Activated CD8-positive, alpha-beta memory T cell treated with anti-CD3 and anti-CD28 coated beads, Interleukin-2, amount 50 U/mL, for 24 hours (primary cell): ENCODE measurements at regions not wholly inside any gene's neighbourhood (a gene's known extent, or its start where the extent isn't known, plus 50 kb on each side); places are given as distances from the start of the nearest gene placed in this dataset.
"Not testable (repeated sequence)": the region's sequence is repeated elsewhere in the genome, so short reads cannot be mapped to it uniquely, and the experiment has no call there.

ENCODE experiments used
- DNase-seq: peaks from one replicate; pipeline ENCODE4 v3.0.0-alpha.2; 2020; ENCODE audit errors: extremely low read depth

DNA sequence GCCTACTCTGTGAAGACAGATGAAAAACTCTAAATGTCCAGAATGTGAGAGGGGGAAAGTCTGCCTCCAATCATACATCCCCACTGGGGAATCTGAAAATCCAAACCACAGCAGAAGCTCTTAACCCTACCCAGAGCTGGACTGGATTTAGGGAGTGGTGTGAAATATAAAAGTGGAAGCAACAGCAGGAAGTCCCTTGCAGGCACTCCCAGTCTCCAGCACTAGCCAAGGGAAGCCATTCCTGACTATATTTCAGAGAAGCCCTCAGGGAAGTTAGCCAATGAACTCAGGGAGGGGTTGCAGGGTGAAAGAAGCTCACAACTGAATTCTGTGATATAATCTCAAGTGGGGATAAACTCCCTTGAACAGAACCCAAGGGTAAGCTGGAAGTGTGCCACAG lies 51.5 kb downstream of the CRPPA start:
- DNase-seq = no peak

GRCh38 chr7:16369309-16369708 lies 52.0 kb downstream of the CRPPA start:
- not testable (repeated sequence) for DNase-seq

DNA sequence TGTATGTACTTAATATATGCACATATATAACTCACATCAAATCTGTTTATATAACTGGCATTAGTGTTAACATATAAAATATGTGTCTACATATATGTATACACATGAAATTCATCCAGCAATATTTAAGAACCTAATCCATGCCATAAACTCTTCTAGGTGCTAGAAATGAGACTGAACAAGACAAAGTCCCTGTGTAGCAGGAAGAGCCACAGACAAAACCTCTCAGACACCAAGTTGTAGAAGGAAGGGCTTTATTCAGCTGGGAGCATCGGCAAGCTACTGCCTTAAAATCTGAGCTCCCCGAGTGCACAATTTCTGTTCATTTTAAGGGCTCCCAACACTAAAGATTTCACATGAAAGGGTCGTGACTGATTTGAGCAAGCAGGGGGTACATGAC lies 52.5 kb downstream of the CRPPA start:
- no peak for DNase-seq

DNA sequence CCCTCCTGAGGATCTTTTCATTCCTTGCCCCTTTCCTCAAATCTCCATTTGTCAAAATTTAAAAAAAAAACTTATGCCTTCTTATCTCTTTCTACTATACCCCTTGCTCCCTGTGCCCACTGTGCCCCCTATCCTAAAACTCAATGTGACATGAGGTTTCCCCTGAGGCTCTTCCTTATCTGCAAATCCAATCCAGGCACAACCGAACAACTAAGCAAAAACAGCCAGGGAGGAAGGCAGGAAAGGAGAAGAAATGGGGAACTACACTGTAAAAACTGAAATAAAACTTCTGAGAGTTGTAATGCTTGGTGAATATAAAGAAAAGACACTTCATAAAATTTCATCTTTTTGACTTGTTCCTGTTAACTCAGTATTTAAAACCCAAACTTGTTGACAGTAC lies 54.2 kb downstream of the CRPPA start:
- no peak for DNase-seq

DNA sequence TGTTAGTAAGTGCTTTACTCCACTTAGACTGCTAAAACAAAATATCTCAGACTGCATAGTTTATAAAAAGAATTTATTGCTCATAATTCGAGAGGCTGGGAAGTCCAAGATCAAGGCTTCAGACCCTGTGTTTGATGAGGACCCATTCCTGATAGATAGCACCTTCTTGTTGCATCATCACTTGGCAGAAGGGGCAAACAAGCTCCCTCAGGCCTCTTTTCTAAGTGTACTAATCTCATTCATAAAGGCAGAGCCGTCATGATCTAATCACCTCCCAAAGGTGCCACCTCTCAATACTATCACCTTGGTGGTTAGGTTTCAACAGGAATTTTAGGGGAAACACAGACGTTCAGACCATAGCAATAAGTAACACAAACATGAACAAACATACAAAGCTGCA lies 55.4 kb downstream of the CRPPA start:
- DNase-seq = no peak

DNA sequence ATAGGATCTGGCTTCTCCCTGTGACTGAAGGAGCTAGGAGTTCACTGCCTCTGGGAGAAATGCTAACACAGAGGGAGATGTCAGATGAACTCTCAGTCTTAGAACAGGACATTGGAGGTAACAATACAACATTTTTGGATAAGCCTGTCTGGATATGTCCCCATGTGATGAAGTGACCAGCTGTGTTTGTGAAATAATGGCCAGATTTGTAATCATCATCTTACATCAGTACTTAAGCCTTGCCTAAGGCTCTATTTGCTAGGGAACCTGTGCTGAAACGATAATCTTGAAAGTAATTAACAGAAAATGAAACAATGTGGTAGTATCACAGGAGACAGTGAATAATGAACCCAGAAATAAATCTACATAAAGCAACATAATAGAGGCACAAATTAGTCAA lies 56.2 kb downstream of the CRPPA start:
- DNase-seq = no peak

- no peak for DNase-seq
These were observed 62.1 kb downstream of the CRPPA start for GRCh38 chr7:16359216-16359615.

DNA sequence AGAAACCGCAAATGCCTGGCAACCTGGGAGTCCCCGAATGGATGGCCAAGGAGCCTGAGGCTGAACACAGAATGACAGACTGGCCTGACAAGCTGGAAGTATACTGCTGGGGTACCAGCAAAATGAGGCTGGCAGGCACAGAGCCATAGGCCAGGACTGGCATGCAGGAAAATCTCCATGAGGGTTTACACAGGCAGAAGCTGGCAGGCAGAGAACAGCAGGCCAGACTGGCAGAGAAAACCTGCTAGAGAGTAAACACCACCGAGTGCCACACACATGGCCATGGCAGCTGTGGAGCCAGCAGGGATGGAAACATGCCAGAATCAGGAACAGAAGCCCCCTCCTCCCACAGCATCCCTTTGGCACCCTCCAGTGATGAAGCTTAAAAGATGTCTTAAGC lies 63.4 kb downstream of the CRPPA start:
- DNase-seq = no peak

GRCh38 chr7:16357474-16357873 lies 63.9 kb downstream of the CRPPA start:
- no peak for DNase-seq

- no peak for DNase-seq
These were observed 64.9 kb downstream of the CRPPA start for GRCh38 chr7:16356301-16356958.

DNA sequence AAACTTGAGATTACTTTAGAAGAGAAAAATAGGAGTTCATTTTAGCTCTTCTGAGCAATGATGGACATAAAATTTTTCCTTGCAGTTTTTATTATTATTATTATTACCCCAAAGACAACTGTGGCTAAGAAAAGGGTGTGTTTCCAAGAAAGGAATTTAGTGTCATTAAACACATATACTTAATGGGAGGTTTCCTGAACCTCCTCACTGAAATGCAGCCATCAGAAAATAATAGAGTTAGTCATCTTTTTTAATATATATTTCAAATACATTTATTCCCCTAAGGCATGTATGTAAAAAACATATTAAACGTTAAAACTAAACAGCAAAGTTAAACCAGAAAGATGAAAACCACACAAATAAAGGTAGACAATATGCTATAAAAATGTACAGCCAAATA lies 66.8 kb downstream of the CRPPA start:
- no peak for DNase-seq

DNA sequence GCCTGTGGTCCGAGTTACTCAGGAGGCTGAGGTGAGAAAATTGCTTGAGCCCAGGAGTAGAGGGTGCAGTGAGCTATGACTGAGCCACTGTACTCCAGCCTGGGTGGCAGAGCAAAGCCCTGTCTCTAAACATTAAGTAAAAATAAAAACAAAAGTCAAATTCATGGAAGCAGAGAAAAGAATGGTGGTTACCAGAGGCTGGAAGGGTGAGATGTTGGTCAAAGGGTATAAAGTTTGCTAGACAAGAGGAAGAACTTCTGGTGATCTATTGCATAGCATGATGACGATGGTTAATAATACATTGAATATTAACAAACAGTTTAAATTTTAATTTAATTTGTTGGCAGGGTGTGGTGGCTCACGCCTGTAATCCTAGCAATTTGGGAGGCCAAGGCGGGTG lies 68.1 kb downstream of the CRPPA start:
- DNase-seq = no peak

DNA sequence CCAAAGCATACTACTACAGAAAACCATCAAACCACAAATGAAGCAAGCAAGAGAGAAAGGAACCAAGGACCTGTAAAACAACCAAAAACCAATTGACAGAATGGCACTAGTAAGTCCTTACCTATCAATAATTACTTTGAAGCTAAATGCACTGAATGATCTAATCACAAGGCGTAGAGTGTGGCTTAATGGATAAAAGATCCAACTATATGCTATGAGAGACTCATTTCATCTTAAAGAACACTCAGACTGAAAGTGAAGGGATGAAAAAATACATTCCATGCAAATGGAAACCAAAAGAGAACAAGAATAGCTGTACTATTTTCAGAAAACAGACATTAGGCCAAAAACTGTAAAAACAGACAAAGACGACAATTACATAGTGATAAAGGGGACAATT lies 70.7 kb downstream of the CRPPA start:
- no peak for DNase-seq

DNA sequence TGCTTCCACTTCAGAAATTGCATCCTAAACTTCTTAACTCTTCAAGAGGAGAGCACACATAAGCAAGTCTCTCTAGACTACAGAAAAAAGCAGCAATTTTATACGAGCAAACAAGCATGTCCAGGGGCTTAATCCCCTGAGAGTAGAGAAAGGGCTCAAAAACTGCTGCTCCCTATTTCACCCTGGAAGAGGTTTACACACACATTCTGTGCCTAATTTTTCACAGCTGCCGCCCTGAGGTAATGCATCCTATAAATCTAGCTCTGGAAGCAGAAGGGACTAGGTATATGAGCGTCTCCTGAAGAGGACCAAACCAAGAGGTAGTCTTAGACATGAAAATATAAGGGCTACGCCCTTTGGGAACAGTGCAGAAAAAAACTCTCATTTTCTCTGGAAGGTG lies 73.1 kb downstream of the CRPPA start:
- DNase-seq = no peak

GRCh38 chr7:16347827-16348192 lies 73.5 kb downstream of the CRPPA start:
- no peak for DNase-seq

DNA sequence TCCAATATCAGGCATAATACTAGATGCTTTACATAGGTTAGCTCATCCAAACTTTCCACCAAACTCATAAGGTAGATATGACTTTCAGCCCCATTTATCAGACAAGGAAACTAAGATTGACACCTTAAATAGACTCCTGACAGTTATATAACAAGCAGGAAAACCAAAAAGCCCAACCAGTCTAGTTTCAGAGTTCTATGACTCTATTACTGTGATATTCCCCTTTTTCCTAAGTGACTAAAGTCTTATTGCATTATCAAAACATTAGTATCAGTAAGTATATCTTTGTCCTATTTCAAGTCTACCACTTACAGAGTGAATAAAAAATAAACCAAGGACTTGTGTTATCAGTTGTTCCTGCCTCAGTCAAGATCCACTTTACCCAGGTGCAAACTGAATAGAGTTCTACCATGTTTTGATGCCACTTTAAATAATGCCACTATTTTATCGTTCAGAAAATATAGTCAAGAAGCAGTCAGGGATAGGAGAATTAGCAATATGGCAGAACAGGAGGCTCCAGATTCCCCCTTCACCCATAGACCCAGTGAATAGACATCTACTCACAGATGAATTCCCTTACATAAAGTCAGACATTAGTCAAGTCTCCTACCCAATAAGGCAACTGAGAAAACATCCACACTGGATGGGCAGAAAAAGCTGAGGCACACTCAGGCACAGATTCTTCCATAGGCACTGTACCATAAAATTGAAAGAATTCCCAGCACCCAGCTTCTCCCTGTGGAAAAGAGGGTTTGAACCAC lies 74.1 kb downstream of the CRPPA start:
- no peak for DNase-seq

- DNase-seq = no peak
These were observed 75.1 kb downstream of the CRPPA start for GRCh38 chr7:16345979-16346958.

DNA sequence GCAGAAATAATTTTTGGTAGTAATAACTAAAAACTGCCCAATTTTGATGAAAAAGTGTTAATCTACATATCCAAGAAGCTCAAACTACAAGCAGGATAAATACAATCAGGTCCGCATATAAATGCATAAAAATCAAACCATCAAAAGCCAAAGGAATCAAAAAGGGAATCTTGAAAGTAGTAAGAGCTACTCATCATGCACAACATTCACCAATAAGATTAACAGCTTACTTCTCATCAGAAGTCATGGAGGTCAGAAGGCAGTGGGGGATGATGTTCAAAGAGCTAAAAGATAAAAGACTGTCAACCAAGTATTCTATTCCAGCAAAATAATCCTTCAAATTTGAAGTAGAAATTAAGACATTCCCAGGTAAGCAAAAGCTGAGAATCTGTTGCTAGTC lies 76.4 kb downstream of the CRPPA start:
- no peak for DNase-seq

DNA sequence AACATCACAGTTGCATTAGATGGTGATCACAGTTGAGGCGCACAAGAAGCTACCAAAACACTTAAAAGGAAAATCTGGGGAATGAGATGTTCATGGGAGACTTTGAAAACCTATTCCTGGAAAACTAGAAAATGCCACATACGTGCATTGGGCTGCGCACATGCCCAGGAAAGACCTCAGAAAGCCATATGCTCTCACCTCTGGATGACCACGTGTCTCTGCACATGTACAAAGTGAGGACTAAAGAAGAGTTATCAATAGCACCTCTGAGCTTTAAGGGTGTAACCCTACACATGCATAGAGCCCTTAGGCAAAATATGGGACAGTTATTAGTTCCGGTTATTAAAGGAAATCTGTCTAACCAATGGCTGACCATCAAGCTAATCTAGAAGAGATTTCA lies 77.7 kb downstream of the CRPPA start:
- DNase-seq = no peak

DNA sequence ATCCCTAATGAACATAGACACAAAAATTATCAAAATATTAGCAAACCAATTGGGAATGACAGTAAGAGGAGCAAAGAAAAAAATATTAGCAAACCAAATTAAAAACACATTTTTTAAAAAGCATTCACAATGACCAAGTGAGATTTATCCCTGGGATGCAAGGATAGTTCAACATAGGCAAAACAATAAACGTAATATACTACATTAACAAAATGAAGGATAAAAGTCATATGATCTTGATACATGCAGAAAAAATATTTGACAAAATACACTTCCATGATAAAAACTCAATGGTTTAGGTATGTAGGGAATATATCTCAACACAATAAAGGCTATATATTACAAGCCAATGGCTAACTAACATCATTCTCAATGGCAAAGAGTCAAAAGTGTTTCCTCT lies 83.3 kb downstream of the CRPPA start:
- DNase-seq = no peak

- DNase-seq = no peak
These were observed 95.2 kb downstream of the CRPPA start for GRCh38 chr7:16326106-16326505.

DNA sequence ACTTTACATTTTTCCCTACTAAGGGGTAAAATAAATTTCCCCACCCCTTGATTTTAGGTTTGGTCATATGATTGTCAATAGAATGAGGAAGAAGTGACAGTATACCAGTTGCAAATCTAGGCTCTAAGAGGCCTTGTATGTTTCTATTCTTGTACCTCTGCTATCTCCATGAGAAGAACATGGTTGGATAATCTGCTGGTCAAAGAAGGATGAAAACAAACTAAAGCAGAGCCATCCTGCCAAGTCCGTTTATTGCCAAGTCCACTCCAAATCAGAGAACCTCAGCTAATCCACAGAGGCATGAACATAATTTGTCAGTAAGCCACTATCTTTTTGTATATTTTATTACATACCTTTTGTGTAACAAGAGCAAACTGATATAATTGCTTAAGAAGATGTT lies 98.0 kb downstream of the CRPPA start:
- no peak for DNase-seq
